Fibroblast of pulmonary artery (primary cell): ENCODE measurements at regions not wholly inside any gene's neighbourhood (a gene's known extent, or its start where the extent isn't known, plus 50 kb on each side); places are given as distances from the start of the nearest gene placed in this dataset.
A peak's percentile ranks its signal among the peaks of the same experiment; 100 is the strongest.
"Not testable (repeated sequence)": the region's sequence is repeated elsewhere in the genome, so short reads cannot be mapped to it uniquely, and the experiment has no call there.

Experiments used
- DNase-seq: peaks from one replicate; pipeline ENCODE4 v3.0.0-alpha.2; 2010; ENCODE audit warnings: low read depth
- H3K4me3 ChIP-seq: replicated peaks from 2 replicates; pipeline ENCODE4 v1.5.1; 2011; ENCODE audit warnings: low read depth, mild to moderate bottlenecking, control low read depth, low read length, moderate library complexity
- TF ChIP-seq, protein P1 (sequence below): IDR thresholded peaks from 2 replicates; pipeline ENCODE4 v1.5.1; 2011; ENCODE audit warnings: mild to moderate bottlenecking, control low read depth, low read length, inconsistent platforms; ENCODE audit errors: missing control alignments

DNA sequence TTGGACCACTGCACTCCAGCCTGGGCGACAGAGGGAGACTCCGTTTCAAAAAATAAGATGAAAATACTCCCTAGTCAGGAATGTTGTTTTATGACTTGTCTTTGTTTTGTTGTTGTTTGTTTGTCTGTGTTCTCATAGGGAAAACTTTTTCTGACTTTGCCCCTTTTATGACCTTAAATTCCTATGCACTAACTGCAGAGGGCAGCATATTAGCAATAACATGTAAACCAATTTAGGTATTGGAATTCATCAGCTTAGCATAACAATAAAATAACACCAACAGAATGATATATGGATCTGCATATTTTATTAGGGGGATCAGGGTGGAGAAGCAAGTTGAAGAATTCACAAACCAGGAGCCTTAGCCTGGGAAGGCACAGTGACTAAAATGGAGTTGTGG lies 631.5 kb downstream of the SUCLG1 start:
- TF ChIP-seq, protein P1, sequence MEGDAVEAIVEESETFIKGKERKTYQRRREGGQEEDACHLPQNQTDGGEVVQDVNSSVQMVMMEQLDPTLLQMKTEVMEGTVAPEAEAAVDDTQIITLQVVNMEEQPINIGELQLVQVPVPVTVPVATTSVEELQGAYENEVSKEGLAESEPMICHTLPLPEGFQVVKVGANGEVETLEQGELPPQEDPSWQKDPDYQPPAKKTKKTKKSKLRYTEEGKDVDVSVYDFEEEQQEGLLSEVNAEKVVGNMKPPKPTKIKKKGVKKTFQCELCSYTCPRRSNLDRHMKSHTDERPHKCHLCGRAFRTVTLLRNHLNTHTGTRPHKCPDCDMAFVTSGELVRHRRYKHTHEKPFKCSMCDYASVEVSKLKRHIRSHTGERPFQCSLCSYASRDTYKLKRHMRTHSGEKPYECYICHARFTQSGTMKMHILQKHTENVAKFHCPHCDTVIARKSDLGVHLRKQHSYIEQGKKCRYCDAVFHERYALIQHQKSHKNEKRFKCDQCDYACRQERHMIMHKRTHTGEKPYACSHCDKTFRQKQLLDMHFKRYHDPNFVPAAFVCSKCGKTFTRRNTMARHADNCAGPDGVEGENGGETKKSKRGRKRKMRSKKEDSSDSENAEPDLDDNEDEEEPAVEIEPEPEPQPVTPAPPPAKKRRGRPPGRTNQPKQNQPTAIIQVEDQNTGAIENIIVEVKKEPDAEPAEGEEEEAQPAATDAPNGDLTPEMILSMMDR = no peak
- no peak overlapping the region for H3K4me3 ChIP-seq
- no peak for DNase-seq

- no peak overlapping the region for H3K4me3 ChIP-seq
- no peak for DNase-seq
- TF ChIP-seq, protein P1 = no peak
Measured at GRCh38 chr2:83826577-83826976, 632.5 kb downstream of the SUCLG1 start.

DNA sequence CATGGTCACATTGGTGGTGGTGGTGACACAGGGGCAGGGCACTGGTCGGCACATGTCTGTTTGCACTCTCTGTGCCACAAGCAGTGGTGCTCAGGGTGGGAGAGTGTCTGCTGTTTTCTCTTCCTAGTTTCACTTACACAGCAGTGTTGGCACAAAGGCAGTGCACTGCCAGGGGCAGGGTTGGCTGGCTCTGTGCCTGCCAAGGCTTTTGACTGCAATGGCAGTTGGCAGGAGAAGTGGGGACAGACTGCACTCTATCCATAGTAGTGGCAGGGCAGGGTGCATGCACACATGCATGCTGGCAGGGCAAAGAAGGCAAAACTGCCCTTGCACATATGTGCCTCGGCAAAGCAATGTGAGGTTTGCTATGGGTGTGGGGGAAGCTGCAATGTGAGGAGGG lies 635.9 kb downstream of the SUCLG1 start:
- DNase-seq = no peak
- TF ChIP-seq, protein P1 = no peak
- no peak overlapping the region for H3K4me3 ChIP-seq

DNA sequence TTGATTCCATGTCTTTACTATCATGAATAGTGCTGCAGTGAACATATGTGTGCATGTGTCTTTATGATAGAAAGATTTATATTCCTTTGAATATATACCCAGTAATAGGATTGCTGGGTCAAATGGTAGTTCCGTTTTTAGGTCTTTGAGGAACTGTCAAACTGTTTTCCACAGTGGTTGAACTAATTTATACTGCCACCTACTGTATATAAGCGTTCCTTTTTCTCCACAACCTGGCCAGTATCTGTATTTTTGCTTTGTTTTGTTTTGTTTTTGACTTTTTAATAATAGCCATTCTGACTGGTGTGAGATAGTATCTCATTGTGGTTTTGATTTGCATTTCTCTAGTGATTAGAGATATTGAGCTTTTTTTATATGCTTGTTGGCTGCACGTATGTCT lies 641.6 kb downstream of the SUCLG1 start:
- H3K4me3 ChIP-seq = no peak overlapping the region
- TF ChIP-seq, protein P1 = peak; percentile 26
- peak; percentile 15 for DNase-seq

DNA sequence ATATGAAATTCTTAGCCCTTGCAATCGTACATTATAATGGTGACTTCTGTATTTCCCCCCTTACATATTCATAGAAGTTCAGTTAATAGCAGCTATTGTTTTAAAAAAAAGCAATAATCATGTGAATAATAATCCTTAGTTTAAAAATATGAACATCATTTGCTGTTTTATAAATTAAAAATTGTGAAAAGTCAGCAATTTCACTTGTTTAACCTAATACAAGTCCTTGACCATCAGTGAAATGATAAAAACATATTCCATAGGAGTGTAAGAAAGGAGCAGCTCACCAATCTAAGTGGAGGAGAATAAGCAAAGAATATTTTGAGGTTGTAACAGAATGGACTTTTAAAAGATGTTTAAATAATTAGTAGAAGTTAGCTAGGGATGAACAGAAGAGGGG lies 650.2 kb downstream of the SUCLG1 start:
- no peak for DNase-seq
- no peak overlapping the region for H3K4me3 ChIP-seq
- TF ChIP-seq, protein P1 = no peak

- no peak for DNase-seq
- TF ChIP-seq, protein P1 = no peak
Measured at GRCh38 chr2:83802604-83803003, 656.5 kb downstream of the SUCLG1 start.

DNA sequence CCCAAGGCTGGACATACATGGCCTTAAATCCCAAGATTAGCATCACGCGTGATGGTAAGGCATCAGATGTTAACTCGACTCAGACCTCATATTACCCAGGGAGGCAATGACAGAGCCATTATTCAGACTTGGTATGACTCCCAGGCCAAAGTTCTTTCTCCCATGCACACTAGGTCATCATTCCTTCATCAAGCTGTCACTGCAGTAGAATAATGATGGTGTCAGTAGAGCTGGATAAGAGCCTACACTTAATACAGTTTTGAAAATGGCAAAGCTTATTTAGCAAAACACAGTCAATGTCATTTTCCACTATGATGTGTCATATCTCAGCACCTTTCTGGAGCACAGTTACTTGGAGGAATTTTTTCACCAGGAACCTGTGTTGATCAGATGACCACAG lies 663.3 kb downstream of the SUCLG1 start:
- TF ChIP-seq, protein P1 = no peak
- no peak overlapping the region for H3K4me3 ChIP-seq
- no peak for DNase-seq

More at GRCh38 chr2:83802604-83803003, 656.5 kb downstream of the SUCLG1 start:
- no peak overlapping the region for H3K4me3 ChIP-seq

DNA sequence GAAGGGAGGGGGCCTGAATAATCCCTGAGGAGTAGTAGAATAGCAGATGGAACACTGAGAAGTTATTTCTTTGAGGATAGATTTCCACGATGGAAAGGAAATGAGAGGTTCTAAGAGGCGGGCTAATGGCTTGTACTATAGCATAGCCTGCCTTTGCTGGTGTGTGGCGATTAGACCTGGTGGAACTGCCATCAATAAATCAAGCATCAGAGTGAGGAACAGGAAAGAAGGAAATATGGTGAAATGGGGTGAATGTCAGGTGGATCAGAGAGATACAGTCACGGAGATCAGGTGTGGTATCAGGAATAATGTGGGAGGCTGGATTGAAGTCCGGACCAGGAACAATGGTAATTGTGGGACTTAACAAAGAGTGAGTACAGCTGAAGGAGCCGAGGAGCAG lies 668.6 kb downstream of the SUCLG1 start:
- not testable (repeated sequence) for DNase-seq, H3K4me3 ChIP-seq

DNA sequence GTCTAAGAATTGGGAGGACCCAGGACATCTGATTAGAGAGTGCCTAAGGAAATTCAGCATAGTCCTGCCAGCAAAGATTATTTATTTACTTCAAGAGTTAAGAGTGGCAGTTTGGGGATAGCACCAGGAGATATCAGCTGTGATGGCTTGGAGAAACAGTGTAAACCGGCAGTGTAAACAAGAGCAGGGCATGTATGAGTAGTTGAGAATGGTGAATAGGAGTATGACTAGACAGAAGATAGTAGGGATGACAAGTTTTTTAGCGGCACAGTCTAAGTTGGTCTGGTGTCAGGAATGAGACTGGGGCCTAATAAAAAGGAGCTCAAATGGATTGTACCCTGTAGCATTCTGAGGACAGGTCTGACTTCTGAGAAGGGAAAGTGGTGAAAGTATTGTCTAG lies 669.4 kb downstream of the SUCLG1 start:
- not testable (repeated sequence) for H3K4me3 ChIP-seq, DNase-seq

- not testable (repeated sequence) for DNase-seq, H3K4me3 ChIP-seq
Measured at GRCh38 chr2:83788938-83789566, 670.0 kb downstream of the SUCLG1 start.
